ENCODE measurements at regions not wholly inside any gene's neighbourhood (a gene's known extent, or its start where the extent isn't known, plus 50 kb on each side); places are given as distances from the start of the nearest gene placed in this dataset.
A peak's percentile ranks its signal among the peaks of the same experiment; 100 is the strongest.

DNA sequence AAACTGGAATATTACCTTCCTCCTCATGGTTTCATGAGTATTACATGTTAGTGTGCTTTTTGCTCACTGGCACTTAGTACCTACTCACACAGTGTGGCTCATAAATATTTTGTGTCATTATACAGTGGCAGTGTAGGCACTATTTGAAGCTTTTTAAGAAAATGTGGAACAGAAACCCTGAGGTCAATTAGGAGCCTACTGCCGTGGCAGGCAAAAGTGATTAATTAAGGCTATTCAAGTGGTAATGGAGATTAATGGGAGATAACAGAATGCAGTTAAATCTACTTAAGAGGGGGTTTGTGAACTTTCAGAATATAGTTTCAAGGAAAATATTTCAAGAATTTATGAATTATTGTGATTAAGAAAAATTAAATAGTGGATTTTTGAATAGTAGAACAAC lies 277.6 kb downstream of the HGF start:
- 64 to 73% methylated on average over 1 of the region's 1 CpG for WGBS, 2 donors
- TF ChIP-seq CTCF (IDR thresholded peaks at IDR 0.05) (no peak), POLR2A (IDR thresholded peaks at IDR 0.05) (no peak)
- no peak for DNase-seq (ENCODE audit: low spot score in 2 of 2)
- intact Hi-C loops (cut with DNase I; ENCODE audit: low total_unique reads): loop anchor here (5.0 kb wide), 1 partner anchor 1235 kb away; no protein-coding TSS in a partner anchor
- H3K4me3 ChIP-seq (ENCODE audit: low read depth, poor library complexity, severe bottlenecking): no peak overlapping the region

DNA sequence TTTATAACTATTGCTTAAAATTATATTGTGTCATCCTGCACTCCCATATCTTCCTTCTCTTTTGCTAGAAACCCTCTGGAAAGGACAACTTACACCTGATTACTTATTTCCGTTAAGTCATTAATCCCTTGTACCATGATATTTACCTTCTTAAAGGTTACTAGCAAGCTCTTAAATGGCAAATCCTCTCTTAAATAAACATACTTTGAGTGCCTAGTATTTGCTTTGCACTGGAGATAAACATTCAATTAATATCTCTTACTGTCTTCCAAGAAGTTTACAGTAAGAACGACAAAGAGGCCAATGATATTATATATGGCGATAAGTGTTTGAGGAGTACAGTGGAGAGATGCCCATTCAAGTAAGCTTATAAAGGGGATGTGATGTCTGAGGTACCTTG lies 278.3 kb downstream of the HGF start:
- TF ChIP-seq CTCF (IDR thresholded peaks at IDR 0.05) (no peak), POLR2A (IDR thresholded peaks at IDR 0.05) (no peak)
- intact Hi-C loops (cut with DNase I; ENCODE audit: low total_unique reads): loop anchor here (5.0 kb wide), 1 partner anchor 1236 kb away; no protein-coding TSS in a partner anchor
- no peak for DNase-seq (ENCODE audit: low spot score in 2 of 2)
- no peak overlapping the region for H3K4me3 ChIP-seq (ENCODE audit: low read depth, poor library complexity, severe bottlenecking)
- WGBS, 2 donors: 94 to 95% methylated on average over 3 of the region's 3 CpGs

DNA sequence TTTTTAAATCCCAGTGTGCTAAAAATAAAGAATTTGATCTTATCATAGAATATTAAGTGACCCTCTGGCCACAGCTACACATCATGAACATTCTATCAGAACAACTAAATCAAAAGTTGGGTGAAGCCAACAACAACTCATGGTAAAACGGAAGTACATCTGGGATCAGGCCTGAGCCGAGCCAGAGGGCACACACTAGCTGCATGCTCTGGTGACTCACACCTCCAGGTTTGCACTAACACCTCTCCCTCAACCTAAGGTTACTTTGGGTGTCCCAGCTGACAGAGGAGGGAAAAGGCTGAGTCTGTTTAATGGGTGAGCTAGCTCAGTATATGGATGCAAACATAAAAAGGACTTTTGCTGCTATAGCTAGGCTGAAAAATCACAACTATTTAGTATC lies 281.6 kb downstream of the HGF start:
- no peak for DNase-seq (ENCODE audit: low spot score in 2 of 2)
- intact Hi-C loops (cut with DNase I; ENCODE audit: low total_unique reads): no loop called here
- no peak for TF ChIP-seq POLR2A (IDR thresholded peaks at IDR 0.05)
- no peak for TF ChIP-seq CTCF (IDR thresholded peaks at IDR 0.05)
- 52 to 60% methylated on average over 2 of the region's 2 CpGs for WGBS, 2 donors
- no peak overlapping the region for H3K4me3 ChIP-seq (ENCODE audit: low read depth, poor library complexity, severe bottlenecking)

GRCh38 chr7:81487516-81487915 lies 282.3 kb downstream of the HGF start:
- DNase-seq (ENCODE audit: low spot score in 2 of 2): no peak
- intact Hi-C loops (cut with DNase I; ENCODE audit: low total_unique reads): no loop called here
- WGBS, 2 donors: 72 to 82% methylated on average over 6 of the region's 6 CpGs
- H3K4me3 ChIP-seq (ENCODE audit: low read depth, poor library complexity, severe bottlenecking): no peak overlapping the region
- no peak for TF ChIP-seq CTCF (IDR thresholded peaks at IDR 0.05)

- no peak for TF ChIP-seq POLR2A (IDR thresholded peaks at IDR 0.05)
- no peak for TF ChIP-seq CTCF (IDR thresholded peaks at IDR 0.05)
- intact Hi-C loops (cut with DNase I; ENCODE audit: low total_unique reads): no loop called here
- 52 to 63% methylated on average over 3 of the region's 3 CpGs for WGBS, 2 donors
- DNase-seq (ENCODE audit: low spot score in 2 of 2): peak in 1 of 2 donors; percentile 82
- H3K4me3 ChIP-seq (ENCODE audit: low read depth, poor library complexity, severe bottlenecking): no peak overlapping the region
These were observed 285.6 kb downstream of the HGF start for GRCh38 chr7:81484261-81484660.

DNA sequence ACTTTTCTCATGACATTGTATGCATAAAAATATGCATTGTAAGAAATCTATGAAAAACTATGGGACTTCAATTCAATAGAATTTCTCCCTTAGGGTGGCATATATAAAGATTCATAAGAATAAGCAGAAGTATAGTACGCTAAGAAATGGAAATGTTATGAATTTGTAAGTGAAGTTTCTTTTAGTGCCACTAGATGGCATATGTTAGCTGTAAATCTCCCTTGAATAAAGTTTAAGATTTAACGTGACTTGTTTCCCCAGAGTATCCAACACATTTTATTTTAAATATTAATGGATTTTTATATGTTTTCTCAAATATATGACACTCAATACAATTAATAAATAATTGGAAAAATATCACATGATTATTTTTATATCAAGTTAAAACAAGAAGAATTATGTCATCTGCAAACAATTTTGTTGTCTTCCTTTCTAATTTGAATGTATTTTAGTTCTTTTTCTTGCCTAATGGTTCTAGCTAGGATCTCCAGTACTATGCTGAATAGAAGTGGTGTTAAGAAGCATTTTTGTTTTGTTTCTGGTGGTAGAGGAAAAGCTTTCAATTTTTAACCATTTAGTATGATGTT lies 287.2 kb downstream of the HGF start:
- WGBS, 2 donors: 3 to 4% methylated on average over 2 of the region's 2 CpGs
- TF ChIP-seq POLR2A (IDR thresholded peaks at IDR 0.05) (no peak), CTCF (IDR thresholded peaks at IDR 0.05) (no peak)
- DNase-seq (ENCODE audit: low spot score in 2 of 2): no peak
- intact Hi-C loops (cut with DNase I; ENCODE audit: low total_unique reads): no loop called here
- no peak overlapping the region for H3K4me3 ChIP-seq (ENCODE audit: low read depth, poor library complexity, severe bottlenecking)
